Naive thymus-derived CD4-positive, alpha-beta T cell (primary cell): ENCODE measurements at regions not wholly inside any gene's neighbourhood (a gene's known extent, or its start where the extent isn't known, plus 50 kb on each side); places are given as distances from the start of the nearest gene placed in this dataset.

Source experiments
- ATAC-seq: fragments of 150-1000 bp; cut with Tn5 transposase; 2 replicates; pipeline ENCODE4 v1.10.0; 2021; ENCODE audit warnings: mild to moderate bottlenecking, moderate library complexity
- CTCF ChIA-PET: fragments of 350-600 bp; sonication (Branson Sonifier 250); formaldehyde crosslinking; loops from one replicate; lab custom pipeline; 2021; ENCODE audit warnings: antibody characterized with exemption; lab: Charles Lee
- POLR2A ChIA-PET: fragments of 350-600 bp; sonication (Branson Sonifier 250); formaldehyde crosslinking; loops from one replicate; lab custom pipeline; 2021; ENCODE audit warnings: antibody characterized with exemption, inconsistent platforms; lab: Charles Lee
- DNase-seq, 9 donors: peaks; one replicate each; pipeline versions ENCODE4 v3.0.0 to v3.0.0-alpha.2; 2020 to 2022; ENCODE audit warnings: mixed read lengths in 1 of 9
- H3K27ac ChIP-seq: one replicate; pipeline ENCODE4 v1.7.0; 2013; ENCODE audit warnings: mild to moderate bottlenecking, low read depth, low read length, moderate library complexity
- H3K27me3 ChIP-seq, 2 donors: one replicate each; pipeline ENCODE4 v1.7.0; 2013; ENCODE audit warnings: low read length in 2 of 2, mild to moderate bottlenecking in 2 of 2, moderate library complexity in 2 of 2; ENCODE audit not compliant: control insufficient read depth in 2 of 2, insufficient read depth in 2 of 2
- H3K36me3 ChIP-seq, 3 experiments: 1 replicate in 2 of 3; 2 replicates in 1 of 3; pipeline ENCODE4 v1.7.0; 2013; ENCODE audit warnings: low read length in 3 of 3, mild to moderate bottlenecking in 3 of 3, moderate library complexity in 1 of 3; ENCODE audit not compliant: insufficient read depth in 3 of 3, control insufficient read depth in 2 of 3
- H3K4me1 ChIP-seq, 2 donors: one replicate each; pipeline ENCODE4 v1.7.0; 2013; ENCODE audit warnings: low read length in 2 of 2, mild to moderate bottlenecking in 2 of 2, moderate library complexity in 1 of 2; ENCODE audit not compliant: control insufficient read depth in 2 of 2, insufficient read depth in 2 of 2
- H3K4me3 ChIP-seq: 2 replicates; pipeline ENCODE4 v1.7.0; 2013; ENCODE audit warnings: mild to moderate bottlenecking, low read length
- H3K9me3 ChIP-seq, 3 experiments: 1 replicate in 2 of 3; 2 replicates in 1 of 3; pipeline ENCODE4 v1.7.0; 2013; ENCODE audit warnings: low read length in 3 of 3; ENCODE audit not compliant: control insufficient read depth in 2 of 3
- H3K27ac Mint-ChIP-seq, 9 donors: one replicate each; pipeline ENCODE4 v1.8.0; 2020 to 2022; ENCODE audit warnings: mixed read lengths in 9 of 9, mild to moderate bottlenecking in 8 of 9, moderate library complexity in 5 of 9, inconsistent platforms in 2 of 9
- H3K27me3 Mint-ChIP-seq, 5 donors: one replicate each; pipeline ENCODE4 v1.8.0; 2021 to 2022; ENCODE audit warnings: mixed read lengths in 5 of 5, mild to moderate bottlenecking in 1 of 5
- H3K36me3 Mint-ChIP-seq, 5 donors: one replicate each; pipeline ENCODE4 v1.8.0; 2020 to 2022; ENCODE audit warnings: mixed read lengths in 5 of 5, mild to moderate bottlenecking in 3 of 5, inconsistent platforms in 1 of 5
- H3K4me1 Mint-ChIP-seq, 7 donors: one replicate each; pipeline ENCODE4 v1.8.0; 2020 to 2022; ENCODE audit warnings: mixed read lengths in 7 of 7, mild to moderate bottlenecking in 3 of 7, inconsistent platforms in 1 of 7
- H3K4me3 Mint-ChIP-seq, 10 donors: one replicate each; pipeline ENCODE4 v1.8.0; 2020 to 2022; ENCODE audit warnings: mild to moderate bottlenecking in 10 of 10, mixed read lengths in 10 of 10, moderate library complexity in 6 of 10, inconsistent platforms in 2 of 10
- H3K9me3 Mint-ChIP-seq, 11 donors: one replicate each; pipeline ENCODE4 v1.8.0; 2020 to 2022; ENCODE audit warnings: mixed read lengths in 11 of 11, mild to moderate bottlenecking in 4 of 11, inconsistent platforms in 1 of 11, moderate library complexity in 1 of 11
- intact Hi-C, 2 donors: fragments of 100-400 bp; cut with micrococcal nuclease; formaldehyde crosslinking; loops; one replicate each; pipeline ENCODE4 v1.15.1; 2023

- Mint-ChIP-seq H3K27me3 (no peaks in the 10 kb centered on the region), H3K36me3 (no peaks in the 10 kb centered on the region), H3K27ac (no peak overlapping the region), H3K4me1 (no peaks in the 10 kb centered on the region), H3K4me3 (no peak overlapping the region), H3K9me3 (peaks cover 0 to 6% (median 0%) of the 10 kb centered on the region in 11 donors)
- intact Hi-C loops: no loop called here
- H3K4me1 ChIP-seq: no peaks in the 10 kb centered on the region
- ATAC-seq (no peak), DNase-seq (no peak)
- no peaks in the 10 kb centered on the region for H3K9me3 ChIP-seq
- H3K27ac ChIP-seq: no peak overlapping the region
- ChIA-PET CTCF (no interaction called here), POLR2A (no interaction called here)
- no peaks in the 10 kb centered on the region for H3K27me3 ChIP-seq
- H3K4me3 ChIP-seq: no peak overlapping the region
- H3K36me3 ChIP-seq: no peaks in the 10 kb centered on the region
Measured at GRCh38 chr5:92641031-92641962, 939.7 kb downstream of the NR2F1-AS1 start.

DNA sequence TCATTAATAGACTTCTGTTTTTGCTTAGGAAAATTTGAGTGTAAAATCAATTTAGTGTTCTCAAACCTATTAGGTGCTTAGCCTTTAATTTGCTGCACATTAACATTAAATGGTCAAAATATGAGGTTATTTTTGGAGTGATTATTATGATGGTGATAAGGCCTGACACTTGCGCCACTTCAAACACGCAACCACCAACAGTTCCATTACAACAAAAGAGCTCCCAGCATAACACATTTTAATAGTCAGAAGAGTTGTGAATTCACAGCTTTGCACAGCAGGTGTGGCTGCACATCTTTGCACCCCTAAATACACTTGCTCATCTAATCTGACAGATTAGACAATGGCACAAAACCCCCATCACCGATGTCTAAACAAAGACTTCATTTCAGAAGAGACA is 940.7 kb downstream of the NR2F1-AS1 start:
- POLR2A ChIA-PET: no interaction called here
- intact Hi-C loops: no loop called here
- no peaks in the 10 kb centered on the region for H3K4me1 Mint-ChIP-seq
- Histone ChIP-seq H3K27ac (no peak overlapping the region), H3K9me3 (no peaks in the 10 kb centered on the region), H3K27me3 (no peaks in the 10 kb centered on the region), H3K36me3 (no peaks in the 10 kb centered on the region), H3K4me1 (no peaks in the 10 kb centered on the region), H3K4me3 (no peak overlapping the region)
- no peak for ATAC-seq
- no peaks in the 10 kb centered on the region for H3K27me3 Mint-ChIP-seq
- H3K27ac Mint-ChIP-seq: no peak overlapping the region
- H3K36me3 Mint-ChIP-seq: no peaks in the 10 kb centered on the region
- no peak for DNase-seq
- no peak overlapping the region for H3K4me3 Mint-ChIP-seq
- CTCF ChIA-PET: no interaction called here
- H3K9me3 Mint-ChIP-seq: peaks cover 0 to 6% (median 0%) of the 10 kb centered on the region in 11 donors

GRCh38 chr5:92637960-92638359 is 943.1 kb downstream of the NR2F1-AS1 start:
- Mint-ChIP-seq H3K4me3 (no peak overlapping the region), H3K36me3 (no peaks in the 10 kb centered on the region), H3K9me3 (peaks cover 0 to 10% (median 0%) of the 10 kb centered on the region in 11 donors), H3K27me3 (no peaks in the 10 kb centered on the region), H3K27ac (no peak overlapping the region), H3K4me1 (no peaks in the 10 kb centered on the region)
- Histone ChIP-seq H3K27ac (no peak overlapping the region), H3K4me3 (no peak overlapping the region), H3K9me3 (no peaks in the 10 kb centered on the region), H3K27me3 (no peaks in the 10 kb centered on the region), H3K36me3 (no peaks in the 10 kb centered on the region), H3K4me1 (no peaks in the 10 kb centered on the region)
- POLR2A ChIA-PET: no interaction called here
- no peak for DNase-seq
- CTCF ChIA-PET: no interaction called here
- ATAC-seq: no peak
- intact Hi-C loops: no loop called here

GRCh38 chr5:92637247-92637646 is 943.8 kb downstream of the NR2F1-AS1 start:
- no peak overlapping the region for H3K4me3 Mint-ChIP-seq
- H3K4me1 Mint-ChIP-seq: no peaks in the 10 kb centered on the region
- intact Hi-C loops: no loop called here
- Histone ChIP-seq H3K27ac (no peak overlapping the region), H3K36me3 (no peaks in the 10 kb centered on the region), H3K4me1 (no peaks in the 10 kb centered on the region), H3K27me3 (no peaks in the 10 kb centered on the region), H3K4me3 (no peak overlapping the region), H3K9me3 (no peaks in the 10 kb centered on the region)
- ChIA-PET CTCF (no interaction called here), POLR2A (no interaction called here)
- DNase-seq (no peak), ATAC-seq (no peak)
- H3K27me3 Mint-ChIP-seq: no peaks in the 10 kb centered on the region
- peaks cover 0 to 16% (median 2%) of the 10 kb centered on the region in 11 donors for H3K9me3 Mint-ChIP-seq
- H3K36me3 Mint-ChIP-seq: no peaks in the 10 kb centered on the region
- H3K27ac Mint-ChIP-seq: no peak overlapping the region

DNA sequence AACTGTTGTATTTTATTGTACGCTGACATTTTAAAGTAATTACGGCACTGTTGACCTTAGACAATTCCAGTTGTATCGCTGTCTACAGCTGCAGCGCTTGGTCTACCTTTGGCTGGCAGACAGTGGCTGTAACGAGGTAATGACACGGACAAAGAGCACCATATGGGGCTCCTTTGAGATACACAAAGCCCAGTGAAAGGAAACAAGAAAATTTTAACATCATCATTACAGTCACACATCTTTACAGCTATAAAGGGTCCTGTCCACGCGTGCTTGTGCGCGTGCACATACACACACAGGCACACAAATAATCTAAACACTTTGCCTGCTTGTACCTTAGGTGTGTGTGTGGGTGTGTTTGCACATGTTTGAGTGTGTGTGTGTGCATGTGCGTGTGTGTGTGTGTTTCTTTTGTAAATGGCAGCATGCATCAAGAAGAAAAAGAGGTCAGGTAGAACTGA is 946.0 kb downstream of the NR2F1-AS1 start:
- ATAC-seq: no peak
- intact Hi-C loops: no loop called here
- peaks cover 0 to 20% (median 3%) of the 10 kb centered on the region in 11 donors for H3K9me3 Mint-ChIP-seq
- H3K27me3 Mint-ChIP-seq: no peaks in the 10 kb centered on the region
- H3K4me1 Mint-ChIP-seq: no peaks in the 10 kb centered on the region
- Histone ChIP-seq H3K4me1 (no peaks in the 10 kb centered on the region), H3K27ac (no peak overlapping the region), H3K4me3 (no peak overlapping the region), H3K36me3 (no peaks in the 10 kb centered on the region), H3K9me3 (no peaks in the 10 kb centered on the region), H3K27me3 (no peaks in the 10 kb centered on the region)
- DNase-seq: no peak
- POLR2A ChIA-PET: no interaction called here
- no peak overlapping the region for H3K27ac Mint-ChIP-seq
- CTCF ChIA-PET: no interaction called here
- no peak overlapping the region for H3K4me3 Mint-ChIP-seq
- no peaks in the 10 kb centered on the region for H3K36me3 Mint-ChIP-seq

- Histone ChIP-seq H3K27me3 (no peaks in the 10 kb centered on the region), H3K9me3 (no peaks in the 10 kb centered on the region), H3K36me3 (no peaks in the 10 kb centered on the region), H3K4me1 (no peaks in the 10 kb centered on the region), H3K4me3 (no peak overlapping the region), H3K27ac (no peak overlapping the region)
- ChIA-PET POLR2A (no interaction called here), CTCF (no interaction called here)
- no peak overlapping the region for H3K27ac Mint-ChIP-seq
- ATAC-seq (no peak), DNase-seq (no peak)
- H3K36me3 Mint-ChIP-seq: no peaks in the 10 kb centered on the region
- intact Hi-C loops: no loop called here
- H3K4me3 Mint-ChIP-seq: no peak overlapping the region
- H3K27me3 Mint-ChIP-seq: no peaks in the 10 kb centered on the region
- peaks cover 0 to 29% (median 3%) of the 10 kb centered on the region in 11 donors for H3K9me3 Mint-ChIP-seq
- H3K4me1 Mint-ChIP-seq: no peaks in the 10 kb centered on the region
Measured at GRCh38 chr5:92633875-92634487, 947.0 kb downstream of the NR2F1-AS1 start.
